IPS-NIHi7 (cell line): ENCODE measurements at regions not wholly inside any gene's neighbourhood (a gene's known extent, or its start where the extent isn't known, plus 50 kb on each side); places are given as distances from the start of the nearest gene placed in this dataset.

Experiments used
- DNase-seq: peaks from one replicate; pipeline ENCODE4 v3.0.0; 2012; ENCODE audit warnings: mixed read lengths; ENCODE audit errors: extremely low spot score

GRCh38 chr10:4057021-4057420 is 272.0 kb upstream of the KLF6 start:
- no peak for DNase-seq

- DNase-seq = no peak
Measured at GRCh38 chr10:4054656-4055435, 269.8 kb upstream of the KLF6 start.

- no peak for DNase-seq
Measured at GRCh38 chr10:4053940-4054339, 268.9 kb upstream of the KLF6 start.

- no peak for DNase-seq
Measured at GRCh38 chr10:4051641-4052151, 266.7 kb upstream of the KLF6 start.

- DNase-seq = no peak
Measured at GRCh38 chr10:4051011-4051640, 266.1 kb upstream of the KLF6 start.

GRCh38 chr10:4050061-4050460 is 265.1 kb upstream of the KLF6 start:
- DNase-seq = no peak

GRCh38 chr10:4049348-4049747 is 264.3 kb upstream of the KLF6 start:
- no peak for DNase-seq

- DNase-seq = no peak
Measured at GRCh38 chr10:4048236-4048864, 263.3 kb upstream of the KLF6 start.

GRCh38 chr10:4046712-4047354 is 261.8 kb upstream of the KLF6 start:
- no peak for DNase-seq

GRCh38 chr10:4046030-4046429 is 261.0 kb upstream of the KLF6 start:
- DNase-seq = no peak

GRCh38 chr10:4043897-4044665 is 259.1 kb upstream of the KLF6 start:
- DNase-seq = no peak

- no peak for DNase-seq
Measured at GRCh38 chr10:4041635-4042034, 256.6 kb upstream of the KLF6 start.

- no peak for DNase-seq
Measured at GRCh38 chr10:4038000-4038399, 253.0 kb upstream of the KLF6 start.

- DNase-seq = no peak
Measured at GRCh38 chr10:4035599-4035945, 250.6 kb upstream of the KLF6 start.

- no peak for DNase-seq
Measured at GRCh38 chr10:4034907-4035598, 250.0 kb upstream of the KLF6 start.

GRCh38 chr10:4033341-4033896 is 248.4 kb upstream of the KLF6 start:
- no peak for DNase-seq

GRCh38 chr10:4029866-4030265 is 244.9 kb upstream of the KLF6 start:
- DNase-seq = no peak

- DNase-seq = no peak
Measured at GRCh38 chr10:4028854-4029583, 244.0 kb upstream of the KLF6 start.

GRCh38 chr10:4028027-4028471 is 243.0 kb upstream of the KLF6 start:
- DNase-seq = no peak

- no peak for DNase-seq
Measured at GRCh38 chr10:4025339-4025738, 240.3 kb upstream of the KLF6 start.
